GM23338 (cell line): ENCODE measurements at regions not wholly inside any gene's neighbourhood (a gene's known extent, or its start where the extent isn't known, plus 50 kb on each side); places are given as distances from the start of the nearest gene placed in this dataset.
A peak's percentile ranks its signal among the peaks of the same experiment; 100 is the strongest.

Source experiments
- ATAC-seq: fragments of 200-7000 bp; cut with Tn5 transposase; 3 replicates; pipeline ENCODE4 v1.9.1; 2020
- DNase-seq: peaks from one replicate; pipeline ENCODE4 v3.0.0-alpha.2; 2015; ENCODE audit warnings: low spot score
- H2AFZ ChIP-seq: fragments of 200-600 bp; sonication (generic); 2 replicates; pipeline ENCODE4 v1.8.0; 2016; ENCODE audit warnings: antibody characterized with exemption, mild to moderate bottlenecking, moderate library complexity
- H3F3A ChIP-seq: fragments of 200-600 bp; sonication (generic); replicated peaks from 2 replicates; pipeline ENCODE4 v1.8.0; 2017; ENCODE audit warnings: antibody characterized with exemption, mixed run types, low read depth
- H3K27ac ChIP-seq: fragments of 200-600 bp; sonication (generic); 2 replicates; pipeline ENCODE4 v1.6.1; 2016; ENCODE audit warnings: low read depth
- H3K27me3 ChIP-seq: fragments of 200-600 bp; sonication (generic); 2 replicates; pipeline ENCODE4 v1.8.0; 2016; ENCODE audit warnings: mild to moderate bottlenecking, mixed run types, moderate library complexity; ENCODE audit not compliant: insufficient read depth
- H3K36me3 ChIP-seq: fragments of 200-600 bp; sonication (generic); 2 replicates; pipeline ENCODE4 v1.8.0; 2016; ENCODE audit warnings: mild to moderate bottlenecking; ENCODE audit not compliant: insufficient read depth
- H3K4me1 ChIP-seq: fragments of 200-600 bp; sonication (generic); 2 replicates; pipeline ENCODE4 v1.8.0; 2016; ENCODE audit warnings: mild to moderate bottlenecking, moderate library complexity; ENCODE audit not compliant: insufficient read depth
- H3K4me2 ChIP-seq: fragments of 200-600 bp; sonication (generic); 2 replicates; pipeline ENCODE4 v1.7.1; 2017; ENCODE audit warnings: mixed run types
- H3K4me3 ChIP-seq: fragments of 200-600 bp; sonication (generic); 2 replicates; pipeline ENCODE4 v1.6.1; 2016; ENCODE audit warnings: mixed run types
- H3K79me2 ChIP-seq: fragments of 200-600 bp; sonication (generic); replicated peaks from 2 replicates; pipeline ENCODE4 v1.8.0; 2017; ENCODE audit warnings: mild to moderate bottlenecking; ENCODE audit not compliant: insufficient read depth
- H3K9me2 ChIP-seq: fragments of 200-600 bp; sonication (generic); 2 replicates; pipeline ENCODE4 v1.8.0; 2017; ENCODE audit not compliant: insufficient read depth
- H4K20me1 ChIP-seq: fragments of 200-600 bp; sonication (generic); replicated peaks from 2 replicates; pipeline ENCODE4 v1.8.0; 2017; ENCODE audit warnings: mild to moderate bottlenecking; ENCODE audit not compliant: insufficient read depth
- H3K27ac Mint-ChIP-seq: 2 replicates; pipeline ENCODE4 v1.8.0; 2020; ENCODE audit warnings: inconsistent platforms, mild to moderate bottlenecking, moderate library complexity, mixed read lengths
- H3K27me3 Mint-ChIP-seq: 3 replicates; pipeline ENCODE4 v1.8.0; 2022; ENCODE audit warnings: low read depth, mild to moderate bottlenecking, moderate library complexity, mixed read lengths, inconsistent platforms; ENCODE audit not compliant: insufficient read depth, poor library complexity
- H3K36me3 Mint-ChIP-seq: 3 replicates; pipeline ENCODE4 v1.8.0; 2021; ENCODE audit warnings: low read depth, mild to moderate bottlenecking, inconsistent platforms, moderate library complexity, mixed read lengths
- H3K4me1 Mint-ChIP-seq: 3 replicates; pipeline ENCODE4 v1.8.0; 2020; ENCODE audit warnings: mild to moderate bottlenecking, inconsistent platforms, mixed read lengths
- H3K4me3 Mint-ChIP-seq: 3 replicates; pipeline ENCODE4 v1.8.0; 2021; ENCODE audit warnings: moderate library complexity, mild to moderate bottlenecking, inconsistent platforms, mixed read lengths
- H3K9me3 Mint-ChIP-seq: 3 replicates; pipeline ENCODE4 v1.8.0; 2020; ENCODE audit warnings: moderate library complexity, mild to moderate bottlenecking, inconsistent platforms, mixed read lengths
- CREB1 ChIP-seq: fragments of 250-450 bp; sonication (Bioruptor Pico); IDR thresholded peaks from 2 replicates; pipeline ENCODE4 v1.5.0; 2020; ENCODE audit warnings: low read depth, mild to moderate bottlenecking, moderate library complexity
- CTCF ChIP-seq, 2 experiments: fragments of 200-600 bp in 1 of 2; sonication (generic) in 1 of 2; conservative IDR thresholded peaks; 2 replicates each; pipeline versions ENCODE4 v1.5.1 to v1.6.1; 2016 to 2017; ENCODE audit warnings: antibody characterized with exemption in 2 of 2, low read depth in 2 of 2, mild to moderate bottlenecking in 2 of 2, moderate library complexity in 1 of 2
- ETS1 ChIP-seq: IDR thresholded peaks from 2 replicates; pipeline ENCODE4 v1.6.1; 2016; ENCODE audit warnings: antibody characterized with exemption
- EZH2 ChIP-seq: fragments of 200-600 bp; sonication (generic); IDR thresholded peaks from one replicate; pipeline ENCODE4 v1.8.0; 2017; ENCODE audit warnings: antibody characterized with exemption, mild to moderate bottlenecking, low read depth; ENCODE audit not compliant: unreplicated experiment
- NANOG ChIP-seq: IDR thresholded peaks from 2 replicates; pipeline ENCODE4 v1.6.1; 2016; ENCODE audit warnings: antibody characterized with exemption, borderline replicate concordance
- POLR2AphosphoS5 ChIP-seq: IDR thresholded peaks from 2 replicates; pipeline ENCODE4 v1.6.1; 2016; ENCODE audit warnings: antibody characterized with exemption, low read depth
- REST ChIP-seq: IDR thresholded peaks from one replicate; pipeline ENCODE4 v1.6.1; 2018; ENCODE audit warnings: antibody characterized with exemption; ENCODE audit not compliant: unreplicated experiment
- STAT1 ChIP-seq: IDR thresholded peaks from one replicate; pipeline ENCODE4 v1.6.1; 2016; ENCODE audit warnings: antibody characterized with exemption; ENCODE audit not compliant: unreplicated experiment
- ZNF114 ChIP-seq: fragments of 250-450 bp; sonication (Bioruptor Pico); IDR thresholded peaks from 2 replicates; pipeline ENCODE4 v1.5.0; 2020; ENCODE audit warnings: mild to moderate bottlenecking, moderate library complexity
- ZNF331 ChIP-seq: fragments of 250-450 bp; sonication (Bioruptor Pico); IDR thresholded peaks from 2 replicates; pipeline ENCODE4 v1.5.0; 2020; ENCODE audit warnings: low read depth, mild to moderate bottlenecking, moderate library complexity

- Histone ChIP-seq H3K9me2 (no peaks in the 10 kb centered on the region), H3K79me2 (no peaks in the 10 kb centered on the region), H3K27me3 (no peaks in the 10 kb centered on the region), H2AFZ (no peak overlapping the region), H3K36me3 (no peaks in the 10 kb centered on the region), H3F3A (no peaks in the 10 kb centered on the region), H3K4me1 (no peaks in the 10 kb centered on the region), H3K4me2 (no peak overlapping the region), H3K27ac (no peak overlapping the region), H3K4me3 (no peak overlapping the region), H4K20me1 (no peaks in the 10 kb centered on the region)
- no peaks in the 10 kb centered on the region for H3K27me3 Mint-ChIP-seq
- H3K4me1 Mint-ChIP-seq = no peaks in the 10 kb centered on the region
- H3K4me3 Mint-ChIP-seq = no peak overlapping the region
- TF ChIP-seq EZH2 (no peak), CTCF (conservative IDR thresholded peaks at IDR 0.05; ENCODE audit: low read depth in 2 of 2) (peak; percentile 83 to 84)
- no peaks in the 10 kb centered on the region; the same call in 2 of the 3 replicates for H3K9me3 Mint-ChIP-seq
- no peaks in the 10 kb centered on the region for H3K36me3 Mint-ChIP-seq
- peak; percentile 88 for ATAC-seq
- no peak overlapping the region for H3K27ac Mint-ChIP-seq
- DNase-seq = peak; percentile 65
Measured at GRCh38 chr5:97534166-97534565, 351.1 kb upstream of the RIOK2 start.

GRCh38 chr5:97536683-97537082 lies 353.6 kb upstream of the RIOK2 start:
- H3K4me2 ChIP-seq = no peak overlapping the region
- H2AFZ ChIP-seq = no peak overlapping the region
- no peaks in the 10 kb centered on the region for H3K36me3 ChIP-seq
- H3K79me2 ChIP-seq = no peaks in the 10 kb centered on the region
- no peaks in the 10 kb centered on the region for H3K27me3 ChIP-seq
- H4K20me1 ChIP-seq = no peaks in the 10 kb centered on the region
- TF ChIP-seq ZNF114 (no peak), POLR2AphosphoS5 (no peak), NANOG (no peak), STAT1 (no peak), ETS1 (no peak), REST (no peak), ZNF331 (no peak), CREB1 (no peak)
- DNase-seq (no peak), ATAC-seq (no peak)
- H3K9me2 ChIP-seq = no peaks in the 10 kb centered on the region
- H3K36me3 Mint-ChIP-seq = peaks cover 3% of the 10 kb centered on the region; the same call in 1 of the 3 replicates
- H3K27me3 Mint-ChIP-seq = no peaks in the 10 kb centered on the region
- no peaks in the 10 kb centered on the region for H3K4me1 Mint-ChIP-seq
- H3F3A ChIP-seq = no peaks in the 10 kb centered on the region
- no peak overlapping the region for H3K27ac Mint-ChIP-seq
- H3K9me3 Mint-ChIP-seq = peaks cover 6% of the 10 kb centered on the region; the same call in 2 of the 3 replicates
- no peak overlapping the region for H3K4me3 Mint-ChIP-seq
- no peaks in the 10 kb centered on the region for H3K4me1 ChIP-seq
- H3K4me3 ChIP-seq = no peak overlapping the region
- no peak overlapping the region for H3K27ac ChIP-seq
